ENCODE measurements at regions not wholly inside any gene's neighbourhood (a gene's known extent, or its start where the extent isn't known, plus 50 kb on each side); places are given as distances from the start of the nearest gene placed in this dataset.

- TF ChIP-seq POLR2A (IDR thresholded peaks at IDR 0.05; ENCODE audit: low read length) (no peak), CTCF (IDR thresholded peaks at IDR 0.05) (no peak), EP300 (IDR thresholded peaks at IDR 0.05) (no peak), RCOR1 (IDR thresholded peaks at IDR 0.05; ENCODE audit: low read depth, low read length) (no peak), RAD21 (conservative IDR thresholded peaks at IDR 0.05 in 1 of 2, IDR thresholded peaks at IDR 0.05 in 1 of 2) (no peak), JUN (IDR thresholded peaks at IDR 0.05) (no peak), REST (IDR thresholded peaks at IDR 0.05) (no peak), CHD4 (IDR thresholded peaks at IDR 0.05; ENCODE audit: borderline replicate concordance) (no peak), KDM1A (IDR thresholded peaks at IDR 0.05; ENCODE audit: low read depth) (no peak), EHF (CRISPR knock-in tag; IDR thresholded peaks at IDR 0.05) (no peak), FOSL2 (IDR thresholded peaks at IDR 0.05) (no peak), FOSL2 (CRISPR knock-in tag; IDR thresholded peaks at IDR 0.05) (no peak), MYC (IDR thresholded peaks at IDR 0.05; ENCODE audit: borderline replicate concordance, low read length) (no peak)
Observed at GRCh38 chr5:67636091-67636490, 439.5 kb upstream of the CD180 start.
